Astrocyte (in vitro differentiated cells and primary cell): ENCODE measurements at regions not wholly inside any gene's neighbourhood (a gene's known extent, or its start where the extent isn't known, plus 50 kb on each side); places are given as distances from the start of the nearest gene placed in this dataset.

ENCODE experiments used
- DNase-seq: peaks from one replicate; pipeline ENCODE4 v3.0.0-alpha.2; 2010; ENCODE audit warnings: low read depth
- FAIRE-seq: peaks from 2 replicates; lab custom pipeline; 2011; peaks lifted over from hg19 to GRCh38; lab: Jason Lieb, UNC
- H2AFZ ChIP-seq: 2 replicates; pipeline ENCODE4 v1.6.0; 2012; ENCODE audit warnings: low read depth, low read length, inconsistent platforms
- H3K27ac ChIP-seq: 2 replicates; pipeline ENCODE4 v1.5.1; 2011; ENCODE audit warnings: low read depth, low read length, inconsistent platforms
- H3K27me3 ChIP-seq: 2 replicates; pipeline ENCODE4 v1.6.0; 2011; ENCODE audit warnings: low read length, inconsistent platforms; ENCODE audit not compliant: insufficient read depth
- H3K36me3 ChIP-seq: 2 replicates; pipeline ENCODE4 v1.5.1; 2011; ENCODE audit warnings: low read length, inconsistent platforms; ENCODE audit not compliant: insufficient read depth
- H3K4me1 ChIP-seq: 2 replicates; pipeline ENCODE4 v1.5.1; 2011; ENCODE audit warnings: low read length, inconsistent platforms; ENCODE audit not compliant: insufficient read depth
- H3K4me2 ChIP-seq: 2 replicates; pipeline ENCODE4 v1.6.0; 2012; ENCODE audit warnings: low read length, inconsistent platforms
- H3K4me3 ChIP-seq: 2 replicates; pipeline ENCODE4 v1.5.1; 2011; ENCODE audit warnings: low read depth, mild to moderate bottlenecking, low read length, inconsistent platforms; ENCODE audit not compliant: insufficient read depth
- H3K79me2 ChIP-seq: 2 replicates; pipeline ENCODE4 v1.6.0; 2012; ENCODE audit warnings: mild to moderate bottlenecking, low read length, inconsistent platforms; ENCODE audit not compliant: insufficient read depth
- H3K9ac ChIP-seq: 2 replicates; pipeline ENCODE4 v1.6.0; 2012; ENCODE audit warnings: mild to moderate bottlenecking, low read length, inconsistent platforms
- H3K9me3 ChIP-seq: 2 replicates; pipeline ENCODE4 v1.5.1; 2012; ENCODE audit warnings: low read depth, mild to moderate bottlenecking, low read length, inconsistent platforms; ENCODE audit not compliant: insufficient read depth
- H4K20me1 ChIP-seq: 2 replicates; pipeline ENCODE4 v1.6.0; 2012; ENCODE audit warnings: low read length, inconsistent platforms; ENCODE audit not compliant: insufficient read depth
- H3K27ac Mint-ChIP-seq: one replicate; pipeline ENCODE4 v1.8.0; 2021; ENCODE audit warnings: mild to moderate bottlenecking, mixed read lengths; ENCODE audit not compliant: unreplicated experiment
- H3K27me3 Mint-ChIP-seq: one replicate; pipeline ENCODE4 v1.8.0; 2021; ENCODE audit warnings: low read depth, mixed read lengths; ENCODE audit not compliant: unreplicated experiment
- H3K36me3 Mint-ChIP-seq: one replicate; pipeline ENCODE4 v1.8.0; 2021; ENCODE audit warnings: low read depth, mixed read lengths; ENCODE audit not compliant: unreplicated experiment
- H3K4me1 Mint-ChIP-seq: one replicate; pipeline ENCODE4 v1.8.0; 2021; ENCODE audit warnings: low read depth, mixed read lengths; ENCODE audit not compliant: unreplicated experiment
- H3K4me3 Mint-ChIP-seq: one replicate; pipeline ENCODE4 v1.8.0; 2021; ENCODE audit warnings: mild to moderate bottlenecking, moderate library complexity, mixed read lengths; ENCODE audit not compliant: unreplicated experiment
- H3K9me3 Mint-ChIP-seq: one replicate; pipeline ENCODE4 v1.8.0; 2021; ENCODE audit warnings: mild to moderate bottlenecking, mixed read lengths; ENCODE audit not compliant: unreplicated experiment
- CTCF ChIP-seq: IDR thresholded peaks from 2 replicates; pipeline ENCODE4 v1.5.1; 2011; ENCODE audit warnings: low read depth, mild to moderate bottlenecking, inconsistent platforms, low read length, moderate library complexity; ENCODE audit not compliant: insufficient read depth
- EZH2 ChIP-seq: IDR thresholded peaks from 2 replicates; pipeline ENCODE4 v1.6.1; 2012; ENCODE audit warnings: mild to moderate bottlenecking, low read length, inconsistent platforms; ENCODE audit not compliant: insufficient read depth

GRCh38 chr15:70252056-70252950 is 154.6 kb upstream of the TLE3 start:
- Histone ChIP-seq H3K9me3 (no peaks in the 10 kb centered on the region), H3K4me3 (no peak overlapping the region)

GRCh38 chr15:70251246-70251990 is 153.7 kb upstream of the TLE3 start:
- Histone ChIP-seq H3K27me3 (peaks cover 28% of the 10 kb centered on the region), H3K36me3 (no peaks in the 10 kb centered on the region), H3K4me3 (no peak overlapping the region), H4K20me1 (no peaks in the 10 kb centered on the region), H3K79me2 (no peaks in the 10 kb centered on the region), H3K9me3 (no peaks in the 10 kb centered on the region), H2AFZ (no peak overlapping the region), H3K27ac (no peak overlapping the region), H3K9ac (no peak overlapping the region), H3K4me2 (no peak overlapping the region), H3K4me1 (no peaks in the 10 kb centered on the region)
- H3K27me3 Mint-ChIP-seq: peaks cover 81% of the 10 kb centered on the region
- DNase-seq (no peak), FAIRE-seq (no peak)
- peaks cover 4% of the 10 kb centered on the region for H3K9me3 Mint-ChIP-seq
- no peak for TF ChIP-seq CTCF
- TF ChIP-seq EZH2: no peak
- no peaks in the 10 kb centered on the region for H3K36me3 Mint-ChIP-seq
- no peak overlapping the region for H3K27ac Mint-ChIP-seq
- no peak overlapping the region for H3K4me3 Mint-ChIP-seq
- H3K4me1 Mint-ChIP-seq: peaks cover 5% of the 10 kb centered on the region

More at GRCh38 chr15:70252056-70252950, 154.6 kb upstream of the TLE3 start:
- Histone ChIP-seq H2AFZ (no peak overlapping the region), H3K9ac (no peak overlapping the region), H3K27ac (no peak overlapping the region), H3K27me3 (peaks cover 28% of the 10 kb centered on the region), H3K4me1 (no peaks in the 10 kb centered on the region), H3K36me3 (no peaks in the 10 kb centered on the region), H3K4me2 (no peak overlapping the region), H4K20me1 (no peaks in the 10 kb centered on the region), H3K79me2 (no peaks in the 10 kb centered on the region)
- H3K9me3 Mint-ChIP-seq: peaks cover 6% of the 10 kb centered on the region
- peaks cover 86% of the 10 kb centered on the region for H3K27me3 Mint-ChIP-seq
- FAIRE-seq (no peak), DNase-seq (no peak)
- no peak overlapping the region for H3K4me3 Mint-ChIP-seq
- no peaks in the 10 kb centered on the region for H3K36me3 Mint-ChIP-seq
- H3K4me1 Mint-ChIP-seq: peaks cover 5% of the 10 kb centered on the region
- H3K27ac Mint-ChIP-seq: no peak overlapping the region
- TF ChIP-seq EZH2: no peak
- no peak for TF ChIP-seq CTCF
